Occipital lobe (tissue), 2 donors: ENCODE measurements at regions not wholly inside any gene's neighbourhood (a gene's known extent, or its start where the extent isn't known, plus 50 kb on each side); places are given as distances from the start of the nearest gene placed in this dataset. TPM values are rescaled to one million over a fixed set of nuclear protein-coding genes. Genes with fewer than 3 reads are reported as not detected.

Source experiments
- DNase-seq: peaks from one replicate; lab custom pipeline; 2025; lab: John Stamatoyannopoulos, UW
- small RNA-seq: library from RNA; depleted of rRNA; stranded (forward); fragments of <200 nt; gene quantifications from one replicate; pipeline ENCODE3, GENCODE V24; 2014

DNA sequence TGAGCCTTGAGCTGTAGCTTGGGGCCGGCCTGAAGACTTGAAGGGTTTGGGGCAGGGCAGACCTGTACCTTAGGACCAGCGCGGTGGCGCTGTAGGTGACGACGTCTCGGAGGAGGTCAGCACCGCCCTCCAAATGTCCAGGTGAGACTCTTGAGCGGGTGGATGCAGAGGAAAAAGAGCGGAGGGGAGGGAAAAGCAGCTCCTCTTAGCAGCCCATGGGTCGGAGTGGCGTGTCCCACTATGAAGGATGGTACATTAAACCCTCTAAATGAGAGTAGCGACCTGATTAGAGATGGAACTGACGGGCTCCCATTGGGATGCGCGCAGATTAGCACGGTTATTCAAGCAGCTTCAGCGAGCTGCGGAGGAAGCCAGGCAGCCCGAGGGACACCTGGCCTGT lies 77.0 kb upstream of the MAP1LC3B2 start:
- no peak for DNase-seq

DNA sequence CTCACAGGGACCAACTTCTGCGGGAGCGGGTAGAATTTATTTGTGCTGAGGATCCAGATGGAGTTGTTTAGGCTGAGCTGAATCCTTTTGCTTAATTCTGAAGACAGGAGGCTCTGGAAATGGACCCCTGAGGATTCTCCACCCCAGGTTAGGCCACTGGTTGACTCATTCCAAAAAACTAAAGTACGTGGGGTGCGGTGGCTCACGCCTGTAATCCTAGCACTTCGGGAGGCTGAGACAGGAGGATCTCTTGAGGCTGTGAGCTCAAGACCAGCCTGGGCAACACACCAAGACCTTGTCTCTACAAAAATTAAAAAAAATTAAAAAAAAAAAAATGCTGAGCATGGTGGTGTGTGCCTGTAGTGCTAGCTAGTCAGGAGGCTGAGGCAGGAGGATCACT lies 76.3 kb upstream of the MAP1LC3B2 start:
- no peak for DNase-seq

DNA sequence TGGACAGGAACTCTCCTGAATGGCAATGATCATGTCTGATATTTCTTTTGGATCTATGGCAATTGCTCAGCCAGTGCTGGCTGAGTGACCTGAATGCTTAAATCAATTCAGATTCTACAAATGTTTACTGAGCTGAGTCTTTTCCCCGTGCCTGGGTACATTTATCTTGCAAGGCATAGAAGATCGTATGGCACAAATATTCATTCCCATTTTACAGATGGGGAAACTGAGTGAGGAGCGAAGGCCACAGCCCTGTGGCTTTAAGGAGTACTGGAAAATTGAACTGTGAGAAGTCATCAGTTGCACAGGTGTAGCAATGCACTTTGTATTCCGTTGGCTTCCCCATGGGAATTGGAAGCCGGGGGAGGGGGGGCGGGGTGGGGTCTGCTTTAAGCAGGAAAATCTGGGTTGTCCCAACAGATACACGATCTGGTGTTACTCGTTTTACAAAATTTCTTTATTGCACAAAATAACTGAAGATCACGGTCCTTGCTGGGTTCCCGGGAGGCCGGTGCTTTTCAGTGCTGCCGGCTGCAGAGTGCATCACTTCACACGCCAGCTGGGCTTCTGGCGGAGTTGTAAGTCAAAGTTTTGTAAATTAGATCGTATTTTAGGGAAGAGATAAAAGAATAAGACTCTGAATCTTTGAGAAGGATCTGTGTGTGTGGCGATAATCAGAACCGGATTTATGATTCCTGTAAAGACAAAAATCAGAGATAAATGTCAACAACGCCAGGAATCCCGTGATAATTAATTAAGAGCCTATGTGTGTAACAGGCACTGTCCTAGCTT lies 75.0 kb upstream of the MAP1LC3B2 start:
- DNase-seq: no peak

DNA sequence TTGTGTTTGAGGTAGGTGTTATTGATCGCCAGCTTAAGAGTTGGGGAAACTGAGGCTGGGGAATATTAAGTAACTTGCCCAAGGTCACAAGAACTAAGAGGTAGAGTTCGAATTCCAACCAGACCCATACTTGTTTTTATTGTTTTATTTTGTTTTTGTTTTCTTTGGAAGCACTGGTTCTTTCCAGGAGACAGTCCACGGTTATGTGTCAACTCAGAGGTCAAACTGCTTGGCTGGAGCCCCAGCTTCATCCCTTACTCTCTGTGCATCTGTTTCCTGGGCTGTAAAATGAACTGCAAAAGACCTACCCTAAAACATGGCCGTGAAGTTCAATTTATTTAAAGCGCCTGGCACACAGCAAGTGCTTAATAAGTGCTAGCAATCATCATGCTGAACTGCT lies 74.4 kb upstream of the MAP1LC3B2 start:
- no peak for DNase-seq

DNA sequence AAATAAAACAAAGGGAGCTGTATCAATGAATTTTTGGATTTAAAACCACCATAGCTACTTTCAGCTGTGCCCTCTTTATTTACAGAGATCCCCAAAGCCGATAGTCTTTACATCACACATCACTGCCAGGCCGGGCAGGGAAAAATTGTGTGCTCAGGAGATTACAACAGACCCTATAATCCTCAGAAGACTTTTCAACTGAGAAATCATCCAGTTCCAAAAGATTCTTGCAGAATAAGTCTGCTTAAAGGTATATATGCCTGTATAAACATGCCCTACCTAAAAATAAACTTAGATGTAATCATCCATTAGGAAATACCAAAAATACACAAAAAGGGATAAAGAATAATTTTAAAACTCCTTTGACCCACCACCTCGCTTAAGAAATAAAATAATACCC lies 70.1 kb upstream of the MAP1LC3B2 start:
- DNase-seq: no peak

DNA sequence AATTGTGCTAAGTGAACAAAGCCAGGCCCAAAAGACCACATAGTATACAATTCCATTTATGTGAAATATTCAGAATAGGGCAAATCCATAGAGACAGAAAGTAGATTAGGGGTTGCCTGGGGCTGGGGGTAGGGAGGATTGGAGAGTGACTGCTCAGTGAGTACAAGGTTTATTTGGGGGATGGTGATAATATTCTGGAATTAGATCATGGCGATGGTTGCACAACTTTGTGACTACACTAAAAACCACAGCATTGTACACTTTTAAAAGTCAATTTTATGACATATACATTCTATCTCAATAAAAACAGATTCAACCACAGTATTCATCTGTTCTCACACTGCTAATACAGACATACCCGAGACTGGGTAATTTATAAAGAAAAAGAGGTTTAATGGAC lies 68.7 kb upstream of the MAP1LC3B2 start:
- DNase-seq: no peak

DNA sequence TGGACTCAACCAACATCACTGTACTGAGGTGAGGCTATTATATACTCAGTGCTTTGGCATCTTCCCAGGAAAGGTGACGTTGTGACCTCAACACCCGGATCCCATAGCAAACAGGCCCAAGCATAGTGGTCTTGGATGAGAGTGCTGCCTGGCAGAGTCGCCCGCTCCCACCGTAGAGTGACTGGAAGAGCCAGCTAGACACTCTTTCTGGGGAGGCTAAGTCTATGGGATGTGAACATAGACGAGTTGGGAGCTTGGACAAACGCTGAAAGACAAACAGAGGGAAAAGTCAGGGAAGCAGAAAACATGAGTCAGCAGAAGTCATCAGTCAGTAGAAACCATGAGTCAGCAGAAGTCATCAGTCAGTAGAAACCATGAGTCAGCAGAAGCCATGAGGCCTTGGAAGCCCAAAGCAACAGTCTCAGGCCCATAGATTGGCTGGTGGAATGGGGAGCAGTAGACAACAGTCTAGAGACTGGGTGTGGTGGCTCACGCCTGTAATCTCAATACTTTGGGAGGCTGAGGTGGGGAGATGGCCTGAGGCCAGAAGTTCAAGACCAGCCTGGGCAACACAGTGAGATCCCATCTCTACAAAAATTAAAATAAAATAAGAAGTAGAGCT lies 66.4 kb upstream of the MAP1LC3B2 start:
- no peak for DNase-seq

DNA sequence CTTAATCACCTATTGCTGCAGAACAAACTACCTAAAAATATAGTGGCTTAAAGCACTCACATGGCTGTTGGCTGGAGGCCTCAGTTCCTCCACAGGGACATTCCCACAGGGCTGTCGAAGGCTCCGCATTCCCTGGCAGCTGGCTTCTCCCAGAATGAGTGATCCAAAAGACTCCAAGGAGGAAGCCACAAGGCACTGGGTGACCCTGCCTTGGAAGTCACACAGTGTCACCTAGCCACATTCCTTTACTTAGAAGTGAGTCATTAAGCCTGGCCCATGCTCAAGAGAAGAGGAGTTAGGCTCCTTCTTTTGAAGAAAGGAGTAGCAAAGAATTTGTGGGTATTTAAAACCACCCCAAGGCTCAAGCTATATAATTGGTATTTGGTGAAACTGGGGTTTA lies 63.9 kb upstream of the MAP1LC3B2 start:
- no peak for DNase-seq

DNA sequence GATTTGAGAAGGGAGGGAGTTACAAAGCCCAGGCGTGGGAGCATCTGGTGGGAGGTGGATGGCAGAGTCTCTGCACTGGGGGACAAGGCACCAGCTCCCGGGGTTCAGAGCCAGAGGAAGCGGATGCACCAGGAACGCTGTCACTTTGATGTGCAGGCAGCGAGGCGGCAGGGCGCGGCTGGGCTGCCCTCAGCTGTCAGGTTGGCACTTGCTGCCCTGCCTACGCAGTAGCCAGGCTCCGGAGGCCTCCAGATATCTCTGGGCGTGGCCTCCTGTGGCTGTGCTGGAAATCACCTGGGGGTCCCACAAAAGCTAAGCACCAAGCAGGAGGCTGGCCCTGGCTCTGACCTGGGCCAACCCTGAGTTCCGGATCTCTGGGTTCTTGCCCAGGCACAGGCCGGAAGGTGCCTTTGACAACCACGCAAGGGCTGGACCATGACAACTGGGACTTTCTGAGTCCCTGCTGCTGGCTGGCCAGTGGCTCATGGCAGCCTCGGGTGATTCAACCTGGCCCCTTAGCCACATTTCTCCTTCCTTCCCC lies 62.1 kb upstream of the MAP1LC3B2 start:
- no peak for DNase-seq

DNA sequence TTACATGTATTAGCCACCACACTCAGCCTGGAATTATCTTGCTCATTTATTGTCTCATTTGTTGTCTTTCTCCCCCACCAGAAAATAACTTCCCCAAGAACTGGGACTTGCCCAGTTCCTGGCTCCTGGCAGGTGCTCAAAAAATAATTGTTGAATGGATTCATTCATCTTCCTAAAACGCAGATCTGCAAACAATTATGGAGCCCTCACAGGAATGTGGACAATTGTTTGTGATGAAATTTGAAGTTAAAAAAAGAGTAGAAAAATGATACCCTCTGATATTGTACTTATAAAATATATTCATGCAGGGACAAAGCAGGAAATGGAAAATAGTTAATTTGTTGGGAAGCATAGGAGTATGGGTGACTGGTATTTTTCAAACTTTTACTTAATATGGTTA lies 60.7 kb upstream of the MAP1LC3B2 start:
- DNase-seq: no peak

DNA sequence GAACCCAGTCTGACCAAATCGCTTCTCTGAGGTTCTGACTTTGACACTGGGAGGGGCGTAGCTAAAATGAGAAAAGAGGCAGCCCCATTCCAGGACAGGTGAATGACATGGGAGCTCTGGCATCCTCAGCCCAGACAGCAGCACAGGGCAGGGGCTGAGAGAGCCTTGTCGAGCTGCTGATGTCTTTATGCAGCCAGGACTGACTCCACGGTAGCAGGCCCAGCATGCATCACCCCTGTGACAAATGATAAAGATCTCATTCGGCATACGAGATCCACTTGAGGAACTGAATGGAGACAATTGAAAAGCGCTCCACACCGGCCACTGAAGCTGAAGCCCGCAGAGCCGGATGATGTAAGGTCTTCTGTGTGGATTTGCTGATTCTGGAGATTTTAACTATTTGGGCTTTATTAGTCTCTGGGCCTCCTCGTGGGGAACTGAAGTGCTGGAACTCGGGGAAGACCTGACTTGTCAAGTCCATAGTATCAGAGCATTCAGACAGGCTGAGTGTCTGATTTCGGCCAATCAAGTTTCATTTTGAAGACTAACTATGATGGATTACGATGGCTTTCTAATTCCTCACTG lies 56.9 kb upstream of the MAP1LC3B2 start:
- no peak for DNase-seq

DNA sequence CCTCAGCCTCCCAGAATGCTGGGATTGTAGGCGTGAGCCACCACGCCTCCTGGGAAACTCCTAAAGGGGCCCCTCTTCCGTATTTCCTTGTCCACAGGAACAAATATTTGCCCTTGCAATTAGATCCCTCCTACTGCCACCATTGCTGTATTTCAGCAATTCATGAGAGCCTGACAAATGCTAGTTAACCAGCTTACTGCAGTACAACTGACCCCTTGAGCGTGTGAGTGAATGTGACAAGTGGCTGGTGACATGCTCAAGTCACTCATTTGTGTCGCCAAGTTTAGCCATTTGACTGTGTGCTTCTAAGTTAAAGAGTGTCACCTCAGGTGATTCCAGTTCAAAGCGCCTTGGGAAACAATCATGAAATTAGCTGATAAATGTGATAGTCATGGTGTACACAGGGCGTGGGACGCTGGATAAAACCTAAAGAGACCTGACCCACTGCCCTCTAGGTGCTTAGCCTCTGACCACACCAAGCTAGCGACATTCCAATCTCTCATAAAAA lies 56.1 kb upstream of the MAP1LC3B2 start:
- DNase-seq: no peak

DNA sequence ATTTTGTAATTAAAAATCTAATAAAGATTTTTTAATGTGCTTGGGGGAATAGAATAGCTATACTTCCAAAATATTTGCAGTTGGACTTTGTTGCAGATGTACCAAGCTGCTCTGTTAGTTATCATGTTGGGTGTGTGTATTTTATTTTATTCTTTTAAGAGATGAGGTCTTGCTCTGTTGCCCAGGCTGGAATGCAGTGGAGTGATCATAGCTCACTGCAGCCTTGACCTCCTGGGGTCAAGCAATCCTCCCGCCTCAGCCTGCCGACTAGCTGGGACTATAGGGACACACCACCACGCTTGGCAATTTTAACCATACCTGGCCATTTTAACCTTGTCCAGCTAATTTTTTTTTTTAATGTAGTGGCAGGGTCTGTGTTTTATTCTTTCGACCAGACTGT lies 54.7 kb upstream of the MAP1LC3B2 start:
- no peak for DNase-seq

DNA sequence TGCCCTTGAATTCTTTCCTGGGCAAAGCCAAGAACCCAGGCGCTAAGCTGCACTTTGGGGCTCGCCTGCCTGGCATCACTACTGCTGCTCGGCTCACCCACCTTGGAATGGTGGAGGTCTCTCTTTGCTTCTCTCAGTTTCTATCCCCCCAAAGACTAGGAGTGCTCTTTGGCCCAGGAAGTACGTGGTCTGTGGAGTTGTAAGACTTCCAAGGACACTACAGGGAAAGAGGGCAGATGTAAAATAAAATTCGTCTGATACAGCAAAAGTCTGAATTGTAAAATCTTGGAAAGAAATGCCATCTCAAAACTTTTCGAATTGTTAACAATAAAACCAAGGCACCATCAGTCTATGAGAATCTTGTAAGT lies 52.5 kb upstream of the MAP1LC3B2 start:
- no peak for DNase-seq

DNA sequence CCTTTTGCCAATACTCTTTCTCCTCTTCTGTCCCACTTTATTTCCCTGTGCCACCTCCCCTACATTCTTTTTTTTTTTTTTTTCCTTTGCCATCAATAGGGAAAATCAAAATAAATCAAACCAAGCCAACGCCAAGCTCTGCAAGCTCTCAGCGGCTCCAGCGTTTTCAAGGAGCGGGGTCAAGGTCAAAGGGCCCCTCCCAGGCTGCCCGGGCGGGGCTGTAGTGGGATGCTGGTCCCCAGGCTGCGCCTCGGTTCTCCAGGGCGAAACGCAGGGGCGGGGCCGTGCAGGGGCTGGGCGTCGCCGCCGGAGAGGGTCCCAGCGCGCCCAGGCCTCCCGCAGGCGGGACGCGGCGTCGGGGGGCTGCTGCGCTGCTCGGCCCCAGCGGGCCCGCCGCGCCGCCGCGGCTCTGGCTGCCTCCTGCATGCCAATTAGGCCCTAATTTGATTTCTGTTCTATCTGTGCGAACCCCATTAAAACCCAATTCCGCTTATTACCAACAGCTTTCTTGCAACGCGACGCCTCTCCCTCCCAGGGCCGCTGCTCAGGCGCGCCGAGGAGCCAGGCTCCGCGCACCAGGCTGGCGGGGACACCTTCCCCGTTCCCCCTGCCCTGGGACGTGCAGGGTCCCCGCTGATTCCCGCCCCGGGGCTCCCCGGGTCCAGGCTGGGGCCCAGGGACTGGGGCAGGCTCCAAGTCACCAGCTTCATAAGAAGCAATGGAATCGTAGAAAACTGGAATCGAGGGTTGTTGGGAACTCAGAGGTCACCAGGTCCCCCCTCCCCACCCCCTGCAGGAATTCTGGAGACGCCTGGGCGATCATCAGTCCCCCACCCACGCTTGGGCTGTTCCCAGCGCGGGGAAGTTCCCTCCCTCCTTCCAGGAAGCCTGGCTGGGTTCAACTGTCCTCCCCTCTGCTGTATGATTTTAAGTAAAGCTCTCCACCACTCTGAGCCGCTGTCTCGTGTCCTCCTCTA lies 50.7 kb upstream of the MAP1LC3B2 start:
- no peak for DNase-seq

Small RNA genes lying in the stretch of these regions (small RNA-seq; reads per million reads assigned to genes)
- not detected for gene MIR4472-2
